ENCODE measurements at regions not wholly inside any gene's neighbourhood (a gene's known extent, or its start where the extent isn't known, plus 50 kb on each side); places are given as distances from the start of the nearest gene placed in this dataset.

DNA sequence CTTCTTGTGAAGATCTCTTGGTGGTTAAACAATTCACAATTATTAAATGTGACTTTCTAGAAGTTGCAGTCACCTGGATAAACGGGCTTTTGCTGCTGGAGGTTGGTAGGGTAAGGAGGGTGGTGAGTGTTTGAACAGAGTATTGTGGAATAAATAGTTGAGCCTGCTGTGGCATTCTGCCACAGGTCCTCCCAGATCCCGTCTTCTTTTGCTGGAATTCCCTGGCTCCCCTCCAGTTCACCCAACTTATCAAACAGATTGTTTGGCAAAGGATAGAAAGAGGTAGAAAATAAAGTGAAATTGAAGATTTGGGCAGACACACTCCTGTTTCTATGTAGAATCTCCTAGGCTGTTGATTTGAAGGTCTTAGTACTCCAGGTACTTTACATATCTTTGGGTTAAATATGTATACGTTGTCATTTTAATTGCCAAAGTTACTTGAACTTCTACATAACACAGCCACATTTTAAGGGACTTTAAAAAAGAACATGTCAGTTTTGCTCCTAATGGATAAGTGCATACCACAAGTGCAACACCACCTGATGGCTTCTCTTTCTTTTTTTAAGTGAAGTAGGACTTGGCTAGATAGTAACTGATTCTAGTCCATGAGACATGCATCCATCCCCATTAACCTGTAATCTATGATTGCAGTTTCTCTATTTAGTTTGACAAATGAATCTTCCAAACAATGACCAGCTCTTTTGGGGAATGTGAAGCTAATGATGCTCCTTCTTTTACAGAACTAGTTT is 83.0 kb downstream of the ARL4A start:
- TF ChIP-seq, protein P1, sequence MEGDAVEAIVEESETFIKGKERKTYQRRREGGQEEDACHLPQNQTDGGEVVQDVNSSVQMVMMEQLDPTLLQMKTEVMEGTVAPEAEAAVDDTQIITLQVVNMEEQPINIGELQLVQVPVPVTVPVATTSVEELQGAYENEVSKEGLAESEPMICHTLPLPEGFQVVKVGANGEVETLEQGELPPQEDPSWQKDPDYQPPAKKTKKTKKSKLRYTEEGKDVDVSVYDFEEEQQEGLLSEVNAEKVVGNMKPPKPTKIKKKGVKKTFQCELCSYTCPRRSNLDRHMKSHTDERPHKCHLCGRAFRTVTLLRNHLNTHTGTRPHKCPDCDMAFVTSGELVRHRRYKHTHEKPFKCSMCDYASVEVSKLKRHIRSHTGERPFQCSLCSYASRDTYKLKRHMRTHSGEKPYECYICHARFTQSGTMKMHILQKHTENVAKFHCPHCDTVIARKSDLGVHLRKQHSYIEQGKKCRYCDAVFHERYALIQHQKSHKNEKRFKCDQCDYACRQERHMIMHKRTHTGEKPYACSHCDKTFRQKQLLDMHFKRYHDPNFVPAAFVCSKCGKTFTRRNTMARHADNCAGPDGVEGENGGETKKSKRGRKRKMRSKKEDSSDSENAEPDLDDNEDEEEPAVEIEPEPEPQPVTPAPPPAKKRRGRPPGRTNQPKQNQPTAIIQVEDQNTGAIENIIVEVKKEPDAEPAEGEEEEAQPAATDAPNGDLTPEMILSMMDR (conservative IDR thresholded peaks at IDR 0.05; ENCODE audit: low read length), result no peak
- TF ChIP-seq EZH2phosphoT487 (IDR thresholded peaks at IDR 0.05; ENCODE audit: borderline replicate concordance, low read depth, low read length), result no peak

All from OCI-LY7 (cell line).